ENCODE measurements at regions not wholly inside any gene's neighbourhood (a gene's known extent, or its start where the extent isn't known, plus 50 kb on each side); places are given as distances from the start of the nearest gene placed in this dataset.

- no peak for ATAC-seq
- H3K9me3 ChIP-seq: no peaks in the 10 kb centered on the region
- H3K4me1 ChIP-seq: no peaks in the 10 kb centered on the region
- H3K27me3 ChIP-seq: no peaks in the 10 kb centered on the region
- H3K27ac ChIP-seq: no peak overlapping the region
- 51 to 72% methylated on average over 3 of the region's 3 CpGs for WGBS, 2 donors (ENCODE audit: low coverage in 1 of 2)
- no peak overlapping the region for H3K4me3 ChIP-seq
- H3K36me3 ChIP-seq: no peaks in the 10 kb centered on the region
- TF ChIP-seq, protein P1, sequence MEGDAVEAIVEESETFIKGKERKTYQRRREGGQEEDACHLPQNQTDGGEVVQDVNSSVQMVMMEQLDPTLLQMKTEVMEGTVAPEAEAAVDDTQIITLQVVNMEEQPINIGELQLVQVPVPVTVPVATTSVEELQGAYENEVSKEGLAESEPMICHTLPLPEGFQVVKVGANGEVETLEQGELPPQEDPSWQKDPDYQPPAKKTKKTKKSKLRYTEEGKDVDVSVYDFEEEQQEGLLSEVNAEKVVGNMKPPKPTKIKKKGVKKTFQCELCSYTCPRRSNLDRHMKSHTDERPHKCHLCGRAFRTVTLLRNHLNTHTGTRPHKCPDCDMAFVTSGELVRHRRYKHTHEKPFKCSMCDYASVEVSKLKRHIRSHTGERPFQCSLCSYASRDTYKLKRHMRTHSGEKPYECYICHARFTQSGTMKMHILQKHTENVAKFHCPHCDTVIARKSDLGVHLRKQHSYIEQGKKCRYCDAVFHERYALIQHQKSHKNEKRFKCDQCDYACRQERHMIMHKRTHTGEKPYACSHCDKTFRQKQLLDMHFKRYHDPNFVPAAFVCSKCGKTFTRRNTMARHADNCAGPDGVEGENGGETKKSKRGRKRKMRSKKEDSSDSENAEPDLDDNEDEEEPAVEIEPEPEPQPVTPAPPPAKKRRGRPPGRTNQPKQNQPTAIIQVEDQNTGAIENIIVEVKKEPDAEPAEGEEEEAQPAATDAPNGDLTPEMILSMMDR (IDR thresholded peaks at IDR 0.05): no peak
- TF ChIP-seq POLR2A (IDR thresholded peaks at IDR 0.05) (no peak), EP300 (IDR thresholded peaks at IDR 0.05) (no peak), POLR2AphosphoS5 (IDR thresholded peaks at IDR 0.05) (no peak)
Measured at GRCh38 chr3:82568776-82569338, 807.4 kb upstream of the GBE1 start.

DNA sequence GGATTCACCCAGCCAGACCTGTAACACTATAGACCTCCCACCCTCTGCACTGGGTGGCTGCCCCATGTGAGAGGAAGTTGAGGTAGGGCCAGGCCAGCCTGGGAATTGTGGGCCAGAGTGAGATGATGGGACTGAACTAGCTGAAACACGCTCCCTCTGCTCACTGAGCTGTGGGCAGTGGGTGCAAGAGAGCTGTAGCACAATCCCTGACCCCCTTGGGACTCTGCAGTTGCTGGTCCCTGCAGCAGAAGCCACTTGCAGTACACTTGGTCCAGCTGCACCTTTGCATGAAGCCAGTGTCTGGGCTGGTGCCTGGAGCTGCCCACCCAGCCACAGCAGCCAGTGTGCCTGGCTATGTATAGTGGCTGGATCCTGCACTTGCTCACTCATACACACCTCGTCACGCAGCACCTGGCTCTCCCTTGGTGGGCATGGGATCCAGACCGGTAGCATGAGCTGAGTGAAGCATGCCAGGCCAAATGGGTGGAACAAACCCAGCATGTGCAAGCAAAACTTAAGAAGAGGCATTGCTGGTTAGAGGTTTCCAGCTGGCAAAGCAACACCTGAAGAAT is 805.7 kb upstream of the GBE1 start:
- TF ChIP-seq, protein P1 (IDR thresholded peaks at IDR 0.05): no peak
- TF ChIP-seq POLR2AphosphoS5 (IDR thresholded peaks at IDR 0.05): no peak
- TF ChIP-seq EP300 (IDR thresholded peaks at IDR 0.05): no peak
- TF ChIP-seq POLR2A (IDR thresholded peaks at IDR 0.05): no peak
- Histone ChIP-seq H3K27ac (no peak overlapping the region), H3K36me3 (no peaks in the 10 kb centered on the region), H3K4me3 (no peak overlapping the region), H3K4me1 (no peaks in the 10 kb centered on the region), H3K9me3 (no peaks in the 10 kb centered on the region), H3K27me3 (no peaks in the 10 kb centered on the region)
- ATAC-seq: no peak
- 83% methylated on average over 1 of the region's 4 CpGs; no CpG with 5 or more reads in 1 of the 2 donors for WGBS, 2 donors (ENCODE audit: low coverage in 1 of 2)

DNA sequence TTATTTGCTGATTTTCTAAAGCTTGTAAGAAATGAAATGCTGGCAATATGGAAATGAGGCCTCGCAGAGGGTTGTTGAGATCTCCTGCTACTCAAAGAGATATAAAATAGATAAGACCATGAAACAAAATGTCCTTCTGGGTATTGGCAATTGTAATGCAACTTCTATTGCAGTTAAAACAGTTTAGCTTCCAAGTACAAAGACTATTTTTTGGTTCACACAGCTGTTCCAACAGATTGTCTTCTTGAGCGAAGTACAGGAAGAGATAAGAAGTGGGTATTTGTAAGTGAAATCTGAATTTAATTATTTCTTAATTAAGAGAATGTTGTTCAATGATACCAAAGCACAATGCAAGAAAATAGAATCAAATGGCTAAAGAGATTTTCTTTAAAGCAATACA is 801.5 kb upstream of the GBE1 start:
- no peak overlapping the region for H3K27ac ChIP-seq
- 67 to 85% methylated on average over 2 of the region's 2 CpGs for whole genome bisulfite sequencing, 2 donors (ENCODE audit: low coverage in 1 of 2)

GRCh38 chr3:82561784-82562183 is 800.3 kb upstream of the GBE1 start:
- WGBS, 2 donors (ENCODE audit: low coverage in 1 of 2): 93 to 95% methylated on average over 2 of the region's 2 CpGs
- TF ChIP-seq POLR2A (IDR thresholded peaks at IDR 0.05) (no peak), POLR2AphosphoS5 (IDR thresholded peaks at IDR 0.05) (no peak), EP300 (IDR thresholded peaks at IDR 0.05) (no peak)
- TF ChIP-seq, protein P1 (IDR thresholded peaks at IDR 0.05): no peak

More for the DNA sequence above, 801.5 kb upstream of the GBE1 start:
- H3K4me1 ChIP-seq: no peaks in the 10 kb centered on the region
- TF ChIP-seq POLR2A (IDR thresholded peaks at IDR 0.05): no peak
- no peak for TF ChIP-seq POLR2AphosphoS5 (IDR thresholded peaks at IDR 0.05)
- TF ChIP-seq EP300 (IDR thresholded peaks at IDR 0.05): no peak
- TF ChIP-seq, protein P1 (IDR thresholded peaks at IDR 0.05): no peak
- H3K4me3 ChIP-seq: no peak overlapping the region
- no peaks in the 10 kb centered on the region for H3K9me3 ChIP-seq
- no peak for ATAC-seq
- no peaks in the 10 kb centered on the region for H3K36me3 ChIP-seq
- H3K27me3 ChIP-seq: no peaks in the 10 kb centered on the region

DNA sequence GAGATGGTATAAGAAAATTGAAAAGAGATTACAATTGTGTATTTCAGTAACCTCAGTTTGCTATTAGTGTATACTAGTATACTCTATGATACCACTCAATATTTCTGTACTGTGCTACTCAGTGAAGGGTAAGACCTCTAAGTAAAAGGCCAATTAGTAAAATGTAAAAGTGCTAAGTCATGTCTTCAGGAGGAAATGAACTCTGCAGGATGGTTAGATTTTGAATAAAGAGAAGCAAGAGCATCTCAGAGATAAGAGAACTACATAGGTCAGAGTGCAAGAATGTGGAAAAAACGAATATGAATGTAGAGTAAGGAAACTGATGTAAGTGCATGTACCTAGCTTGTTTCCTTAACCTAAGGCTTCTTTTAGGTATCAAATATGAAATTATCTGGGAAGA is 796.6 kb upstream of the GBE1 start:
- no peaks in the 10 kb centered on the region for H3K4me1 ChIP-seq
- WGBS, 2 donors (ENCODE audit: low coverage in 1 of 2): 18 to 32% methylated on average over 1 of the region's 1 CpG
- TF ChIP-seq EP300 (IDR thresholded peaks at IDR 0.05) (no peak), POLR2A (IDR thresholded peaks at IDR 0.05) (no peak)
- TF ChIP-seq, protein P1 (IDR thresholded peaks at IDR 0.05): no peak
- H3K4me3 ChIP-seq: no peak overlapping the region
- H3K27ac ChIP-seq: no peak overlapping the region
- H3K27me3 ChIP-seq: no peaks in the 10 kb centered on the region
- H3K9me3 ChIP-seq: no peaks in the 10 kb centered on the region
- H3K36me3 ChIP-seq: no peaks in the 10 kb centered on the region
- ATAC-seq: no peak

More at GRCh38 chr3:82561784-82562183, 800.3 kb upstream of the GBE1 start:
- no peaks in the 10 kb centered on the region for H3K9me3 ChIP-seq
- no peaks in the 10 kb centered on the region for H3K36me3 ChIP-seq
- H3K4me1 ChIP-seq: no peaks in the 10 kb centered on the region
- H3K4me3 ChIP-seq: no peak overlapping the region
- ATAC-seq: no peak
- H3K27me3 ChIP-seq: no peaks in the 10 kb centered on the region
- H3K27ac ChIP-seq: no peak overlapping the region
